Mammary epithelial cell (primary cell): ENCODE measurements at regions not wholly inside any gene's neighbourhood (a gene's known extent, or its start where the extent isn't known, plus 50 kb on each side); places are given as distances from the start of the nearest gene placed in this dataset.

Experiments
- EZH2 ChIP-seq: IDR thresholded peaks from 2 replicates; pipeline ENCODE4 v1.6.1; 2012; ENCODE audit warnings: low read length, inconsistent platforms, borderline replicate concordance
- TF ChIP-seq, protein P1 (sequence below), 2 donors: IDR thresholded peaks in 1 of 2; conservative IDR thresholded peaks in 1 of 2; 2 replicates each; pipeline ENCODE4 v1.5.1; 2011 to 2012; ENCODE audit warnings: inconsistent platforms in 2 of 2, low read length in 2 of 2, mild to moderate bottlenecking in 2 of 2, control low read depth in 1 of 2, low read depth in 1 of 2; ENCODE audit not compliant: insufficient read depth in 1 of 2; ENCODE audit errors: extremely low read depth in 1 of 2

DNA sequence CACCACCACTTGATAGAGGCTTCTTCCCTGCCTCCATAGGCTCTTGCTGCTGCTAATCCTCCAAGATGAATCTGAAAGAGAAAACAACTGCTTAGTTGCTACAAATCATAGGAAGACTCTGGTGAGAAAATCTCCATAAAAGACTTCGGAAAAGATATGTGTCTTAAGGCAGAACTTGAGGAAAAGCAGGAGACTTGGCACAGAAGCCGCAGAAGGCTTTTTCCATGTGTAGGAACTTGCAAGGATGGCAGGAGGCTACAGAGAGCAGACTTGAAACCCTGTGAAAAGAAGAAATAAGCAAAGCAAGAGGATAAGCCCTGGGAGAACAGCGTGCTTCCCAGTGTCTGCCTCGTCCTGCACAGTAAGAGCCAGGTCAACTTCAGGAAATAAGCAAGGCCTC, 128.2 kb upstream of the NDUFV2 start:
- TF ChIP-seq, protein P1, sequence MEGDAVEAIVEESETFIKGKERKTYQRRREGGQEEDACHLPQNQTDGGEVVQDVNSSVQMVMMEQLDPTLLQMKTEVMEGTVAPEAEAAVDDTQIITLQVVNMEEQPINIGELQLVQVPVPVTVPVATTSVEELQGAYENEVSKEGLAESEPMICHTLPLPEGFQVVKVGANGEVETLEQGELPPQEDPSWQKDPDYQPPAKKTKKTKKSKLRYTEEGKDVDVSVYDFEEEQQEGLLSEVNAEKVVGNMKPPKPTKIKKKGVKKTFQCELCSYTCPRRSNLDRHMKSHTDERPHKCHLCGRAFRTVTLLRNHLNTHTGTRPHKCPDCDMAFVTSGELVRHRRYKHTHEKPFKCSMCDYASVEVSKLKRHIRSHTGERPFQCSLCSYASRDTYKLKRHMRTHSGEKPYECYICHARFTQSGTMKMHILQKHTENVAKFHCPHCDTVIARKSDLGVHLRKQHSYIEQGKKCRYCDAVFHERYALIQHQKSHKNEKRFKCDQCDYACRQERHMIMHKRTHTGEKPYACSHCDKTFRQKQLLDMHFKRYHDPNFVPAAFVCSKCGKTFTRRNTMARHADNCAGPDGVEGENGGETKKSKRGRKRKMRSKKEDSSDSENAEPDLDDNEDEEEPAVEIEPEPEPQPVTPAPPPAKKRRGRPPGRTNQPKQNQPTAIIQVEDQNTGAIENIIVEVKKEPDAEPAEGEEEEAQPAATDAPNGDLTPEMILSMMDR (conservative IDR thresholded peaks at IDR 0.05 in 1 of 2, IDR thresholded peaks at IDR 0.05 in 1 of 2; ENCODE audit: extremely low read depth in 1 of 2, insufficient read depth in 1 of 2, low read depth in 1 of 2, low read length in 2 of 2) = no peak
- no peak for TF ChIP-seq EZH2
